Stimulated activated CD4-positive, alpha-beta T cell treated with anti-CD3 and anti-CD28 coated beads, TNF-alpha, amount 100 ng/mL, for 48 hours (primary cell): ENCODE measurements at regions not wholly inside any gene's neighbourhood (a gene's known extent, or its start where the extent isn't known, plus 50 kb on each side); places are given as distances from the start of the nearest gene placed in this dataset.

Experiments used
- DNase-seq, 3 donors: peaks; one replicate each; pipeline ENCODE4 v3.0.0-alpha.2; 2020; ENCODE audit warnings: low read depth in 3 of 3

DNA sequence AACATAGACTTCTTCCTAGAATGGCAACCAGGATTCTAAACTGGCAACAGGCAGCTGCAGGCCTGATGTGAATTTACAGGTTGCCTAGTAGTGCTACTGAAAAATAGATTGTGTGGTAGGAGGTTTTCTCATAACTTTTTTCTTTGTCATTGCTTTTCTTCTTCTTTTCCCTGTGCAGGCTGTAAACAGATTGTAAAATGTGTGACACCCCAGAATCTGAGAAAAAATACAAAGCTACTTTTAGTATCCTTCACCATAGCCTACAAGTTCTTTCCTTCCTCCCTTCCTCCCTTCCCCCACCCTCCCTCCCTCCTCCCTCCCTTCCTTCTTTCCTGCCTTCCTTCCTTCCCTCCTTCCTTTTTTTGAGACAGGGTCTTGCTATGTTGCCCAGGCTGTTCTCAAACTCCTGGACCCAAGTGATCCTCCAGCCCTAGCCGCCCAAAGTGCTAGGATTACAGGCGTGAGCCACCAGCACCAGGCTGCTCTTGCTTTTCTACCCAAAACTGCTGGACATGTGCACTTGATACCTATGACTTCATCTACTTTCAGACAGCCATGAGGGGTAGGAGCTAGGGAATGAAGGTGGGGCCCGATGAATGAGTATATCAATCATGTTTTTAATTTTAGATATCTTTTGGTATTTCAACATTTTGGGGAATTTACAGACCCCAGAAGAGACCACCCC, 114.2 kb upstream of the EEA1 start:
- DNase-seq, result no peak

DNA sequence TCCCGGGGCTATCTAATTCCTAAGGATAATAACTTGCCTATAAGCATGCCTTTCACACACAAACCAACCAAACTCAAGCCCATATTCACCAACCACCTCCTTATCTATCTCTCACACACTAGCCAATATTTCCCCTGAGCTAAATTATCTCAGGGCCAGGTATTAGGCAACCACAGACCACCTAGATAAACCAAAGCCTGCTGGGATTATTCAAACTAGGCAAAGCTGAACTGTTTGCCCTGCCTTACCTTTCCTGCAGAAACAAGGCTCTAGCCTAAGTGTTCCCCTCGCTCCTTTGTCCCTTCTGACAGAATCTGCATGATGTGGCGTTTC, 114.7 kb upstream of the EEA1 start:
- no peak for DNase-seq

DNA sequence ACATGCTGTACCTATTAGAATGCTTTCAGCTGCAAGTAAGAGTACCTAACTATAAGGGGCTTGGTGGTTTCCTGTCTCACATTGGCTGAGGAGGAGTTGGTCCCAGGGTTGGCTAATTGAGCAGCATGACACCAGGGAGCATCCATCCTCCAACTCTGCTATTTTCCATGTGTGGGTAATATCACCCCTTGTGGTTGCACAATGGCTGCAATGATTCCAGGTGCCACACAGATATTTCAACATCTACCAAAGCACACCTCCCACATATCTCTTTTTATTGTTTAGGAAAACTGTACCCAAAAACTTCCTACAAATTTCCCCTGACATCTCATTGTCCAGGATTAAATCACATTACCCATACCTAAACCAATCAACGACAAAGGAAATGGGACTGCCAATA, 118.0 kb upstream of the EEA1 start:
- DNase-seq, result no peak

DNA sequence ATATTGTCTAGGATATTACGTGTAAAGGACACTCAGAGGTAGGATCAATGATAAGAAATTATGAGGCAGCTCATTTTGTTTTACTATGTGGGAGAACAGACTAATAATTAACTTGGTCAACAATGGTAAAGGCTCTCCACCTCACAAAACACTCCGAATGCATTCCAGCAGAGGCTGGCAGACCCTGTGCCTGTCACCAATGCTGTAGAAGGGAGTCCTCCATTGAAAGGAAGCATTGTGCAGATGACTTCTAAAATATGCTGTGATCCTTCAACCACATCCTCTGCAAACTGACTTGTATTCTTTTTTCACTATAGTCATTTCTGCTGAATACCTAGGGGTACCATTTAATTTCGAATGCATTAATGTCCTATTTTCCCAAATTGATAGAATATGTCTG, 119.6 kb upstream of the EEA1 start:
- no peak for DNase-seq

DNA sequence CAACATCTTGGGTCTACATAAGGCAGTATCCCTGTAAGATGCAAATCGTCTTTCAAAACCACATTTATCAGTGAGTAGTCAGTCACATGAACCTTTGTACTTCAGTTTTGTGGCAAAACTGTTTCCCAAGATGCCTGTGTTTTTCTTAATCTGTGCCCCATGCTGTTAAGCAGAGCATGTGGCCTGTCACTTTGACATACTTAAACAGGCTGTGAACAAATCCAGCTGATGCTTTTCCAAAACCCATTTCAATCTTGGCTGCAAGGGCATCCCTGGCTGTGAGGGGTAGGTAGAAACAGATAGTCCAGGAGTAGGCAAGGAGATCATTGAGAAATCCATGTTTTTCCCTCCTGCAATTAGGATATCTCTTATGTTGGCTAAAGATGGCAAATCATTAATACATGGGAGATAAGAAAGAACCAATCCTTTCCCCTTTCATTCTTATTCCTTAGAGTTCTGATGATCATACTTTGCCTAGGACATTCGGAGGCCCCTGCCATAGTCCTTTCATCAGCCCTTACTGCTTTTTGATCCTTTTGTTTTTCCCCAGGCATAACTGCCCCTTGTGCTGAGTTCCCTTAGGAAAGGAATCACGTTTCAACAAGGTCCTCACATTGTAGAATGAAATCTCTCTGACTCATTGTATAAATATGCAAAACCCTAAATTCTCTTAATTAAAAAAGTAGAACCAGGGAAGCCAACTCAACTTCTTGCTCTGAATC, 121.1 kb upstream of the EEA1 start:
- no peak for DNase-seq

DNA sequence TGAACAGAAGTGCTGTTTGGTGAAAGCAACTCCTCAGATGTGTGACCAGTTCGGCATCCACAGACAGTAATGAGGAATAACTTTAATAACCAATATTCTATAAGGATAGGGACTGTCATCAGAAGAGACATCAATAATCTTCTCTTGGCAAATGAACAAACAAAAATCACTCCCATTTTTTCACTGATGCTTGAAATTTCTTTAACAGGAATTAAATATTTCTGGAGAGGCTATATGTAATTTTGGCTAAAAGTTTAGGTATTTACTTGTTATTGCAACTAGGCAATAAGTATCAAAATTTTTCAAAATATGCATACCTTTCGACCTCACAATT, 121.6 kb upstream of the EEA1 start:
- DNase-seq, result no peak

DNA sequence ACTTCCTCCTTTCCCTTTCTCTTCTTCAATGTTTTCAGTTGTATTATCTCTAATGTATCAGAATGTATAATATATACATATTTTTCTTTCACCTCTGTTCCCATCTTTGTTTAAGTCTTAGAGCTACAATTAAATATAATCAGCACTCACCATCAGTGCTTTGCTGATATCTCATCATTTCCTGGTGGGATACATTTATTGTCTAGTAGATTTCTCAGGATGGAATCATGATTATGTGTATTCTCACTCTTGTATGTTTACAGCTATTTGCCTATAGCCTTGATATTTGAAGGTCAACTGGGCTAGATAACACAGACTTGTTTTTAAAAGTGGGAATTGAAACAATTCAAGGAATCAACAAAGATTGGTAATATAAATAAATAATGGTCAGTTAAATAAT, 124.9 kb upstream of the EEA1 start:
- no peak for DNase-seq

DNA sequence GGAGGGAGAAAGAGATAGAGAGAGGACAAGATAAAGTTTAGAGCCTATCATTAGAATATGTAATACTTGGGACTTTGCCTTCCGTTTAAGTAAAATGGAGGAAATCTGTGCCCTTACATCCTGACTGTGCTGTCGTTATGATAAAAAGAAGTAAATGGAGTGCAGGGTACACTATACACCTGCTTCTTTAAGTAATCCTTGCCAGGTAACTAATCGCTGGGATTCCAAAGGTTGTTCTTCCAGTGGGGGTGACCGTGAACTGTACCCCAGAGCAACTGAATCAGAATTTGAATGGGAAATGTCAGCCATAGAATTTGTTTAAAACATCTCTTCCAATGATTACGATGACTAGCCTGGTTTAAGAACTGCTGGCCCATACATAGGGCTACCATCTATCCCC, 126.1 kb upstream of the EEA1 start:
- DNase-seq, result no peak

DNA sequence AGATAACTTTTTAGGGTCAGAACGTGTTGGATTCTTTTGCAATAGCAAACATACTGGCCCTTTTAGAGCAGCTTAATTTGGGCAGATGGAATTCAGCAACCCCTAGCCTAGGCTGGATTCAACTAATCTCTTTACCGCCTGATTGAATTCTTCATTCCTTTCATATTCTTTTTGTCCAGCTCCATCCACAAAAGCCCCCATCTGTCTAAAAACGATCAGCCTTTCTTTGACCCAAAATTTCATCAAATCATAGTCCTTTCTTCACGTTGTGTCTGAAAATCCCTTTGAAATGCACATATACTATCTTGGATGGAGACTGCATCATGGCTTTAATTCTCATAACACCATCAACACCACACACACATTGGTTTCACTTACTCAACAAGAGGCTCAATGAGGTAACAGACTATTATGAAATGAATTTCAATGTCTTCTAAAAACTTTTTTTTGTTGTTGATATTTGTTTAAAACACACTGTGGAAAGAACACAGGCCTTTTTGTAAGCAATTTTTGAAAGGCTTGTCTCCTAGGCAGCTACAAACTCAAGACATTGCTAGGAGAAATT, 128.0 kb upstream of the EEA1 start:
- no peak for DNase-seq

DNA sequence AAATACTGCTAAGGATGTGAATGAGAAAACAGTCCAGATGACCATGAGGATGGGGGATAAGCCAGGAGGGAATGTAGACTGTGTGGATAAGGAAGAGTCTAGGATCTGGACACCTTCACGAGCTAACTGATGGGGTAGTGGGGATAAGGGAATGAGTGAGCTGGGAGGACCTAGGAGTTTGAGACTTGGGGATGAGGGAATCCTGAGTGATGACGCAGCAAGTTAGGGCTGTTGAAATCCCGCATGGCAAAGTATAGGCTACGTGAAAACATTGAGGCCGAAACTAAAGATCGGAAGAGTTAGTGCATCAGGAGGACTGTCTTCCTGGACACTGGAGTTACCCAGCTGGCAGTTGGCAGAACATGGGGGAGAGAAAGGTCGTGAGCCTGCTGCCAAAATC, 129.2 kb upstream of the EEA1 start:
- DNase-seq, result no peak

DNA sequence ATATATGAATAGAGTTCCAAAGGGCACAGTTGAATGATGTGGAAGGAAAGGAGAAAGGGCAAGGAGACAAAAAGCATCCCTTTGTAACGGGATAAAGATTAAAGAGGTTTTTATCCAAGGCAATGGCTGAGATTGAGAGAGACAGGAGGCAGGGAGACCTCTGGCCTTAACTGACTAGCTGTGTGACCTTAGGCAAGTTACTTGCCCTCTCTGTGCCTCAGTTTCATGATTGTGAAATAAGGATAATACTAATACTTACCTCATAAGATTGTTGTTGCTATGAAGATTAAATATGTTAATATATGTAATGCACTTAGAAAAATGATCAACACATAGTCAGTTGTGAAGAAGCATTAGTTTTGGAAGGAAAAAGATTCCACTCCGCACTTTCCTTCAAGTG, 130.2 kb upstream of the EEA1 start:
- no peak for DNase-seq

DNA sequence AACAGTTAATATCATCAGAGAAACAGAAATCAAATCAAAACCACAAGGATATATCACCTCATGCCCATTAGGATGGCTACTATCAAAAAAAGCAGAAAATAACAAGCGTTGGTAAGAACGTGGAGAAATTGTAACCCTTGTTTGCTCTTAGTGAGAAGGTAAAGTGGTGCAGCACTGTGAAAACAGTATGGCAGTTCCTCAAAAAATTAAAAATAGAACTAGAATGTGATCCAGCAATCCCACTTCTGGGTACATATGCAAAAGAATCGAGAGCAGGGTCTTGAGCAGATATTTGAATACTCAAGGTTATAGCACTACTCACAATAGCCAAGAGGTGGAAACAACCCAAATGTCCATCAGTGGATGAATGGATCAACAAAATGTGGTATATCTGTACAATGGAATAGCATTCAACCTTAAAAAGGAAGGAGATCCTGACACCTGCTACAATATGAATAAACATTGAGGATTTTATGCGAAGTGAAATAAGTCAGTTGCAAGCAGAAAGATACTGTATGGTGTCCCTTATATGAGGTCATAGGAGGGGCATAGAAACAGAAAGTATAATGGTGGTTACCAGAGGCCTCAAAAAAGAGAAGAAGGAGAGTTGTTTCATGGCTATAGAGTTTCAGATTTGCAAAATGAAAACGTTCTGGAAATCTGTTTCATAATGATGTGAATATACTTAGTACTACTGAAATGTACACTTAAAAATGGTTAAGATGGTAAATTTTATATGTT, 131.0 kb upstream of the EEA1 start:
- no peak for DNase-seq

DNA sequence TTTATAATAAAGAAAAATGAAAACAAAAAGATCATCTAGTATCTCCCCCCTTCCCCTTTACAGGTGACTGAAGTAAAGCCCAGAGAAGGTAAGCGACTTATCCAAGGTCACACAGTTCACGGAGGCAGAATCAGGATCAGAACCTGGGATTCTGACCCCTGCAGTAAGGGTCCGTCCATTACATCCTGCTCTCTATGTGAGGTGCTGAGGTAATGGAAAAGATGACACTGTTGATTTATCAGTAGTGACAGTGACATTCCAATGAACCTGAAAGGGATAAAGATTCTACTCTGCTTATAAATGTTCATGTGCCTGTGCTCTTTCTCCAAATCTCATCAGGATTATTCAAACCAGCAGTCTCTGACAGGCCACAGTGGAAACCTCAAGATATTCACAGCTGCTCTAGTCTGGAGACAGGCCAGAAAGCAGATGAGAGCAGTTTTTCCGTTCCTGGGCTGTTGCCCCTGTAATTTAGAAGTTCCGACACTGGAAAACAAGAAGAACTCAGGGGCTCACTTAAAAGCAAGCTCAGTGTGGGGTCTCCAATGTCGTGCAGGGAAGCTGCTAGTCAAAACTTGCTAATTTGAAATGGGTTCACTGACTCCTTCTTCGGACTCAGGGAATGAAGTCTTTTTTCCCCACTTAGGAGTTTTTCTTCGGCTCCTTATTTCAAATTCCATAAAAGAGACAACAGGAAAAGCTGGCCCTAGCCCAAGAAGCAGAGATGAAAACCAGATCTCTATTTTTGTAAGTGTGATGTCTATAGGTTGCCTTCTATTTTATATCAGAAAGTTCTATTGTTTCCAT, 131.8 kb upstream of the EEA1 start:
- no peak for DNase-seq

DNA sequence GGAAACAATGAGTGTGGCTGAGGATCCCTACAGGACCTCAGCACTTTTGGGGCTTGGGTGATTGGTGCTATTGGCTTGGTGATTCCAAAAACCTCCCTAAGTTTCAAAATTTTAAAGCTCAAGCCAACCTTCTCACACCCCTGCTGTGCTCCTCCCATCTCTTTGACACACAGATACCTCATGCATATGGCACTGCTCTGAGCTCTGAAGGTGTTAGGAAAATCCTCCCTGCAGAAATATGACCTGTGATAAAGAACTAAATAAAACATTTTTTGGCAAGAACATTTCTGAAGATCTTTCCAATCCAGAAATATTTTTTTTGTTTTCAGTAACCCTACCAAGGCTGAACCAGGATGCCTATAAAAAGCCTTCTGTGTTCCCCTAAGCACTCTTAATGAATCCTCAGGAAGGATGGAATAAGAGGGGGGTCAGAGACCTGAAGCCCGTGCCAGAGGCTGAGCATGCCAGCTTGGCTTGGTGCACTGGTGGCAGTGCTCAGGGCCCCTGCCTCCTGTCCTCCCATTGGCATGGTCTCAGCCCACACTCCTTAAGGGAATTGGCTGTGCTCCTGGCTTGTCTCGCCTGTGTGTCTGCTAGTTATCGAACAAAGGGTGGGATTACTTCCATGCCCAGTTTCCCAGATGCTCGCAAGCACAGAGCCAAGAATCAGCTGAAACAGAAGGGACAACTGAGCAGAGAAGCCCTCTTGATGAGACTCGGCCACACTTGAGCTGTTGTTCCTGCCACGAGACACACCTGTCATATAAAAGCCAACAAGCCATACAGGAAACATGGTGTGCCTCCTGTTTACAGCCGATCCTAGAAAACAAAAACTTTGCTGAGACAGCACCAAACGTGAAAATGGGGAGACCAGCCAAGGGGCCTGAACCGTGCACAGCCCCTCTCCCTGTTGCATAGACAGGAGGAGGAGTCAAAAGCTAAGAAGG, 132.7 kb upstream of the EEA1 start:
- no peak for DNase-seq

DNA sequence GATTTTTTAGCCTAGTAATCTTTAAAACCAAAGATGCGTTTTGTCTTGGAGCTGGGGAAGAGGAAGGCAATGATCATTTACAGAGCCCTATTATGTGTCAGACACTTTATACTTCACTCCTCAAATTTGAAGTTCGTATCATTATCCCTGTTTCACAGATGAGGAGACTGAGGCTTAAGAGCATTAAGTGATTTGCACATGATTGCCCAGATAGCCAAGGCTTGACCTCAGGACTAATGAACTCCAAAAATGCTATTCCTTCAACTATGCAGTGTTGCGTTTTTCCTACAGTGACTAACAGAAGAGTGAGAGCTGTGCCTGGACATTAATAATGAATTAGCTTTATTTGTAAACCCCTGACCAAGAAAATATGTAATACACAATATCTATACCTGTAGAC, 136.8 kb upstream of the EEA1 start:
- no peak for DNase-seq

DNA sequence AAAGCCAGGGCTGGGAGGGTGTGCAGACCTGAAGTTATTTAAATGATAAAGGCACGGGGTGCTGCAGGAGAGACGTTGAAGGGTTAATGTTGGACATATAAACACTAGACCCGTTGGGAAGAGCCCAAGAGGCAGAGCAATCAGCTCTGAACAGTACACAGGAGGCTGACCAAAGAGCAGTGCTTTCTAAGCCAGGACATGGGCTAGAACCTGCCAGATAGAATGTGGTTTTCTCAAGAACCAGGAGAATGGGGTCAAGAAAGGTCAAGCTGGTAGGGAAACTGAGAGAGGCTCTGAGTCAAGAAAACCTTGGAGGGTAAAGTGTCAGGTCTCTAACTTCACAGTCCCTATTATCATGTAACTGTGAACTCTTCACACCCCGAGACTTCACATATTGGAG, 143.2 kb upstream of the EEA1 start:
- DNase-seq, result no peak

DNA sequence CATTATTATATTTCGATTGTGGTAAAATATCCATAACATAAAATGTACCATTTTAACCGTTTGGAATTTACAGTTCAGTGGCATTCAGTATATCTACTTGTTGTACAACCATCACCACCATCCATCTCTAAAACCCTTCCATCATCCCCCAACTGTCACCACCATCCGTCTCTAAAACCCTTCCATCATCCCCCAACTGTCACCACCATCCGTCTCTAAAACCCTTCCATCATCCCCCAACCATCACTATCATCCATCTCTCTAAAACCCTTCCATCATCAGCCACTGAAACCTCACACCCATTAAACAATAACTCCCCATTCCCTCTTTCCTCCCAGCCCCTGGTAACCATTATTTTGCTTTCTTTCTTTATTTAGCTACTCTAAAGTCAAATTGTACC, 144.2 kb upstream of the EEA1 start:
- DNase-seq, result no peak

DNA sequence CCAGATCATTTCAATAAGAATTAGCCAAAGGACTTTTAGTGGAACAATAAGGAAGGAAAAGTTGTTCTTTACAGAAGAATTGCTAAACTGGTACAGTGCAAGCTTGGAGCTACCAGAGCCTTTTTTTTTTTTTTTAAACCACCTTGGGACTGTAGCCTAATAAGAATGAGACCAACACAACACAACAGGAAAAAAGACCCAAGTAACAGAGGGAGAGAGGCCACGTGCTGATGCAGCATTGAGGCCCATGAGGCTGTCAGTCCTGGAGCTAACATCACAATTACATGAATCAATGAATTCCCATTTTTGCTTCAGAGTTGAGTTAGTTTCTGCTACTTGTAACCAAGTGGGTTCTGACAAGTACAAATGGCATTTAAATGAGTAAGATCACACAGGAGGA, 149.0 kb upstream of the EEA1 start:
- no peak for DNase-seq

DNA sequence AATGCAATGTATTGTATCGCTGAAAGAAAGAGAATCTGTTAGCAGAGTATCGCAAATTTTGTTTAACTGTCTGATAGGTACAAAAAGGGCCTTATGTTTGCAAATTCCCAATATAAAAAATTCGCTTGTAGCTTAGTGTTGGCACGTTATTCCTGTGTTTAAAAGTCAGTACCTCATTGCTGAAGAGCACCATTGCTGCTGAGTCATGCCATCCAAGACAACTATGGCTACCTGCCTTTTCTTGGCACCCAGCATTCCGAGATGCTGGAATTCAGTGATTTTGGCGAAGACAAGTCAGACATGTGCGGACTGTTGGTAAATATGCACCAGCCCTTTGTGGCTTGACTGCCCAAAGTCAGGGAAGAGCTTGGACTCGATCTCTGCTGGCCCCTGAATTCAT, 149.5 kb upstream of the EEA1 start:
- DNase-seq, result no peak

DNA sequence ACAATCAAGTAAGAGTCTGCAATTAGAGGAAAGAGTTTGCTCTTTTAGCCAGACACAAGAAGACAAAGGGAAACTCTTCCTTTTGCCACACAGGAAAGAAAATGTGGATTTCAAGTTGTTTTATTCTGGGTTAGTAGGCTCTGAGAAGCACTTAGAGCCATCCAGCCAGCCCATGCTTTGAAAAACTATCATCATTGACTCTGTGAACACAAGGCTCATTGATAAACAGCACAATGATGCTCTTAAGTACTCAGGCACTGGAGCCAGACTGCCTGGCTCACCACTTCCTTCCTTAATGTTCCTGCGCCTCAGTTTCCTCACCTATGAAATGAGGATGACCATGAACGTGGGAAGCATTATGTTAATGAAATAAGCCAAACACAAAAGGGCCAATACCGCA, 150.2 kb upstream of the EEA1 start:
- DNase-seq, result no peak

DNA sequence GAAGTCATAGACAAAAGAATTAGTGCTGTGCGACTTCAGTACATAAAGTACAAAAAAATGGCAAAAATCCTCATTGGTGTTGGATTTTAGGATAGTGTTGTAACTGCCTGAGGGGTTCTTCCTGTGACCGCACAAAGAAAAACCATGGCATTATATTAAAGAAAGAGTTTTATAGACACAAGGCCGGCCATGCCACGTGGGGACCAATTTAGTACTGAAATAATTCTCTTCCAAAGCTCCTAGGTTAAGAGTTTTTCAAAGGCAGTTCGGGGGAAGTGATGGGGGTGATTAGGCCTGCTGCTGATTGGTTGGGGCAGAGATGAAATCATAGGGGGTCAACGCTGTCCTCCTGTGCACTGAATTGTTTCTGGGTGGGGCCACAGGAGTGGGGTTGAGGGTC, 150.9 kb upstream of the EEA1 start:
- no peak for DNase-seq
